C4-2B (cell line): ENCODE measurements at regions not wholly inside any gene's neighbourhood (a gene's known extent, or its start where the extent isn't known, plus 50 kb on each side); places are given as distances from the start of the nearest gene placed in this dataset.

Experiments used
- H3K27ac ChIP-seq: fragments of 450-650 bp; 2 replicates; pipeline ENCODE4 v1.5.1; 2017
- CTCF ChIP-seq: fragments of 450-650 bp; conservative IDR thresholded peaks from 2 replicates; pipeline ENCODE4 v1.5.1; 2017; ENCODE audit warnings: mild to moderate bottlenecking
- ZFX ChIP-seq: fragments of 450-650 bp; IDR thresholded peaks from 2 replicates; pipeline ENCODE4 v1.6.1; 2017

GRCh38 chr9:3161912-3162311 lies 318.0 kb upstream of the PUM3 start:
- H3K27ac ChIP-seq: no peak overlapping the region
- no peak; the same call in 1 of the 2 replicates for TF ChIP-seq CTCF
- TF ChIP-seq ZFX: no peak

GRCh38 chr9:3157011-3157410 lies 313.1 kb upstream of the PUM3 start:
- TF ChIP-seq ZFX (no peak), CTCF (no peak)
- H3K27ac ChIP-seq: no peak overlapping the region

DNA sequence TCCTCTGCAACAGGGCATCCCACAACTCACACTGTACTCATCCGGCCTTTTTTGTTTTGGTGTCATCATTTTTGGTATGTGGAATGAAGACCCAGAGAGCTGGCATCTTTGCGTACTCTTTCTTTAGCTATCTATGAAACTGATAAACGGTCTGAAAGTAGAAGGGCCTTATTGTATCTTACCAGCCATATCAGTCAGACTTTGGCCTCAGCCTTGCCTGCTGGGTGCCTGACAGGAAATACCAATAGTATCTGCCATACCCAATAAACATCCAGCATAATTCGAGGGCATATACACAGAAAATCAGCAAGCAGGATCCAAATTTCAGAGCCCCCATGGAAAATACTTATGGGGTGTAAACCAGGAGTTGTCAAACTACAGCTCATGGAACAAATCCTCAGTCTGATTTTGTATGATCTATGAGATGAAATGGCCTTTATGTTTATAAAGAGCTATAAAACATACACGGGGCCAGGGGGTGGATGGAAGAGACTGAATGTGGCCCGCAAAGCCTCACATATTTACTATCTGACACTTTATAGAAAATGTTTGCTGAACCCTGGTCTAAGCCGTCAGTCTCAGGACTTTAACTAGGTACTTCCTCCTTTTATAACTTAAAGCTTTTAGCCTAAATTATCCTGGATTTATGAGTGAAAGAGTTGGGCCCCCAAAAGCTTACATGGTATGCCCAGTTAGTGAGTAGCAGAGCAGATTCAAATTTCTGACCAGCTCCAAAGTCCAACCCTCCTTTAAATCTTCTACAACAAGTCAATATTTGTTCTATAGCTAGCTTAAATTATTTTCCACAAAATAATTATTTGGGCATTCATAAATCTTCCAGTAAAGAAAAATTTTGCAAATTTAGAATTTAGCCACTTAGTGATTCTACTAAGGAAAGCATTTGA lies 308.0 kb upstream of the PUM3 start:
- no peak overlapping the region for H3K27ac ChIP-seq
- TF ChIP-seq ZFX (no peak), CTCF (no peak)

DNA sequence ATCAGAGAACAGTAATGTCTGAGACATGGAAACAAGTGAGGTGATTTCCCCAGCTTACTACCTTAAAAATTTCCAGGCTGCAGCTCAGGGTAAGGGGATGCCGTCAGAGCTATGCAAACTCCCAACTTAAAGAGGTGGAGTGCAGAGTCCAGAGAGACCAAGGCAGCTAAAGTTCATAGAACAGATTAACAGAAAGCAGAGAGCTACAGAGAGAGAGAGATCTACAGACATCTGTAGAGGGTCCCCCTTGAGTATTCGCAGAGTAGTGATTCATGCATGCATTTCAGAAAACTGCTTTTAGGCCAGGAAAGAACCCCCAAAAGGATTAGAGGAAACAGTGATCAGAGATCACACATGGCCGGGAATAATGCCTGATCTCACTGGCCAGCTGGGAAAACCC lies 306.2 kb upstream of the PUM3 start:
- TF ChIP-seq ZFX (no peak), CTCF (no peak)
- no peak overlapping the region for H3K27ac ChIP-seq

GRCh38 chr9:3138231-3139229 lies 294.6 kb upstream of the PUM3 start:
- H3K27ac ChIP-seq: no peak overlapping the region
- TF ChIP-seq ZFX (no peak), CTCF (no peak)

- H3K27ac ChIP-seq: no peak overlapping the region
- no peak for TF ChIP-seq CTCF
- TF ChIP-seq ZFX: no peak
Observed at GRCh38 chr9:3137347-3137695, 293.4 kb upstream of the PUM3 start.
